H9 (cell line): ENCODE measurements at regions not wholly inside any gene's neighbourhood (a gene's known extent, or its start where the extent isn't known, plus 50 kb on each side); places are given as distances from the start of the nearest gene placed in this dataset.

Experiments used
- DNase-seq: peaks from one replicate; pipeline ENCODE4 v3.0.0-alpha.2; 2017
- H2AFZ ChIP-seq: one replicate; pipeline ENCODE4 v1.6.1; 2013; ENCODE audit warnings: mild to moderate bottlenecking, low read length, control low read depth, moderate library complexity
- H2AK5ac ChIP-seq: 2 replicates; pipeline ENCODE4 v1.6.1; 2013; ENCODE audit warnings: low read length, control low read depth, mixed read lengths; ENCODE audit not compliant: insufficient read length
- H2BK120ac ChIP-seq: one replicate; pipeline ENCODE4 v1.6.1; 2013; ENCODE audit warnings: low read depth, mild to moderate bottlenecking, low read length, control low read depth, inconsistent platforms; ENCODE audit not compliant: poor library complexity, severe bottlenecking
- H2BK12ac ChIP-seq: 2 replicates; pipeline ENCODE4 v1.6.1; 2013; ENCODE audit warnings: low read length, control low read depth, mixed read lengths, low read depth; ENCODE audit not compliant: insufficient read length
- H2BK15ac ChIP-seq: 2 replicates; pipeline ENCODE4 v1.6.1; 2013; ENCODE audit warnings: low read depth, low read length, control low read depth
- H2BK20ac ChIP-seq: one replicate; pipeline ENCODE4 v1.6.1; 2013; ENCODE audit warnings: low read depth, mild to moderate bottlenecking, low read length, control low read depth, inconsistent platforms; ENCODE audit not compliant: poor library complexity, severe bottlenecking
- H2BK5ac ChIP-seq: 2 replicates; pipeline ENCODE4 v1.6.1; 2013; ENCODE audit warnings: low read length, control low read depth, mixed read lengths; ENCODE audit not compliant: insufficient read length
- H3K14ac ChIP-seq: 2 replicates; pipeline ENCODE4 v1.6.1; 2013; ENCODE audit warnings: low read length, control low read depth; ENCODE audit not compliant: insufficient read depth
- H3K18ac ChIP-seq: 2 replicates; pipeline ENCODE4 v1.6.1; 2013; ENCODE audit warnings: low read depth, mild to moderate bottlenecking, mixed read lengths, low read length, control low read depth; ENCODE audit not compliant: insufficient read length
- H3K23ac ChIP-seq: 2 replicates; pipeline ENCODE4 v1.6.1; 2013; ENCODE audit warnings: low read length, control low read depth, mixed read lengths, low read depth; ENCODE audit not compliant: insufficient read length
- H3K23me2 ChIP-seq: 2 replicates; pipeline ENCODE4 v1.6.1; 2013; ENCODE audit warnings: low read depth, mild to moderate bottlenecking, mixed read lengths, low read length, control low read depth; ENCODE audit not compliant: insufficient read length, poor library complexity, severe bottlenecking
- H3K27ac ChIP-seq: 2 replicates; pipeline ENCODE4 v1.5.1; 2013; ENCODE audit warnings: low read length, control low read depth, mixed read lengths, low read depth; ENCODE audit not compliant: insufficient read length
- H3K27me3 ChIP-seq: 2 replicates; pipeline ENCODE4 v1.6.1; 2013; ENCODE audit warnings: low read length, control low read depth, inconsistent platforms; ENCODE audit not compliant: insufficient read depth
- H3K4ac ChIP-seq: 2 replicates; pipeline ENCODE4 v1.6.1; 2013; ENCODE audit warnings: low read depth, mild to moderate bottlenecking, control low read depth, inconsistent platforms, low read length, moderate library complexity
- H3K4me1 ChIP-seq: 2 replicates; pipeline ENCODE4 v1.6.1; 2013; ENCODE audit warnings: low read length, control low read depth, inconsistent platforms; ENCODE audit not compliant: insufficient read depth
- H3K4me2 ChIP-seq: 2 replicates; pipeline ENCODE4 v1.6.1; 2013; ENCODE audit warnings: low read length, control low read depth, mixed read lengths; ENCODE audit not compliant: insufficient read length, insufficient read depth
- H3K56ac ChIP-seq: 2 replicates; pipeline ENCODE4 v1.6.1; 2013; ENCODE audit warnings: low read depth, mild to moderate bottlenecking, mixed read lengths, low read length, control low read depth; ENCODE audit not compliant: insufficient read length
- H3K79me1 ChIP-seq: 2 replicates; pipeline ENCODE4 v1.6.1; 2013; ENCODE audit warnings: low read depth, mild to moderate bottlenecking, moderate library complexity, low read length, control low read depth, inconsistent platforms; ENCODE audit not compliant: insufficient read depth, poor library complexity, severe bottlenecking
- H3K79me2 ChIP-seq: 2 replicates; pipeline ENCODE4 v1.6.1; 2013; ENCODE audit warnings: low read length, control low read depth, inconsistent platforms; ENCODE audit not compliant: insufficient read depth
- H3K9ac ChIP-seq: 2 replicates; pipeline ENCODE4 v1.6.1; 2013; ENCODE audit warnings: low read length, control low read depth, mixed read lengths; ENCODE audit not compliant: insufficient read length; ENCODE audit errors: extremely low read depth
- H3K9me3 ChIP-seq: one replicate; pipeline ENCODE4 v1.6.1; 2013; ENCODE audit warnings: low read depth, low read length, inconsistent platforms; ENCODE audit not compliant: control insufficient read depth
- H3T11ph ChIP-seq: one replicate; pipeline ENCODE4 v1.6.1; 2013; ENCODE audit warnings: mild to moderate bottlenecking, low read length, control low read depth, inconsistent platforms
- H4K20me1 ChIP-seq: one replicate; pipeline ENCODE4 v1.6.1; 2013; ENCODE audit not compliant: control insufficient read depth, insufficient read length, insufficient read depth
- H4K5ac ChIP-seq: 2 replicates; pipeline ENCODE4 v1.6.1; 2013; ENCODE audit warnings: low read depth, mild to moderate bottlenecking, mixed read lengths, low read length, control low read depth; ENCODE audit not compliant: insufficient read length
- H4K8ac ChIP-seq: replicated peaks from 2 replicates; pipeline ENCODE4 v1.6.1; 2013; ENCODE audit warnings: low read length, control low read depth, mixed read lengths, low read depth; ENCODE audit not compliant: insufficient read length
- H4K91ac ChIP-seq: 2 replicates; pipeline ENCODE4 v1.6.1; 2013; ENCODE audit warnings: low read depth, mild to moderate bottlenecking, moderate library complexity, mixed read lengths, low read length, control low read depth; ENCODE audit not compliant: insufficient read length
- H3K27ac Mint-ChIP-seq, 3 experiments: 2 replicates in 2 of 3; 3 replicates in 1 of 3; pipeline ENCODE4 v1.8.0; 2020 to 2021; ENCODE audit warnings: mixed read lengths in 3 of 3, mild to moderate bottlenecking in 1 of 3, moderate library complexity in 1 of 3
- H3K27me3 Mint-ChIP-seq: 2 replicates; pipeline ENCODE4 v1.8.0; 2021; ENCODE audit warnings: low read depth, mild to moderate bottlenecking, moderate library complexity, mixed read lengths
- H3K36me3 Mint-ChIP-seq, 3 experiments: 2 replicates in 2 of 3; 3 replicates in 1 of 3; pipeline ENCODE4 v1.8.0; 2020 to 2021; ENCODE audit warnings: low read depth in 3 of 3, mixed read lengths in 3 of 3; ENCODE audit not compliant: insufficient read depth in 1 of 3
- H3K4me1 Mint-ChIP-seq, 2 experiments: 2 replicates each; pipeline ENCODE4 v1.8.0; 2020; ENCODE audit warnings: mixed read lengths in 2 of 2
- H3K4me3 Mint-ChIP-seq, 2 experiments: 2 replicates in 1 of 2; 3 replicates in 1 of 2; pipeline ENCODE4 v1.8.0; 2020 to 2021; ENCODE audit warnings: mild to moderate bottlenecking in 2 of 2, mixed read lengths in 2 of 2, moderate library complexity in 1 of 2
- H3K9me3 Mint-ChIP-seq, 2 experiments: 2 replicates in 1 of 2; 3 replicates in 1 of 2; pipeline ENCODE4 v1.8.0; 2020; ENCODE audit warnings: mild to moderate bottlenecking in 2 of 2, mixed read lengths in 2 of 2, moderate library complexity in 1 of 2
- WGBS: extraction: QIAGEN DNeasy Blood & Tissue Kit; methylation state at CpG from one replicate; pipeline ENCODE4 v1.1.7; 2013; ENCODE audit warnings: missing lambda C conversion rate, low lambda C conversion rate, mixed read lengths; ENCODE audit not compliant: insufficient read length; ENCODE audit errors: extremely low coverage; 5-methylcytosine and 5-hydroxymethylcytosine counted together
- TF ChIP-seq, protein P1 (sequence below): fragments of 200-600 bp; sonication (generic); conservative IDR thresholded peaks from 3 replicates; pipeline ENCODE4 v1.8.0; 2021; ENCODE audit warnings: antibody characterized with exemption, mild to moderate bottlenecking

DNA sequence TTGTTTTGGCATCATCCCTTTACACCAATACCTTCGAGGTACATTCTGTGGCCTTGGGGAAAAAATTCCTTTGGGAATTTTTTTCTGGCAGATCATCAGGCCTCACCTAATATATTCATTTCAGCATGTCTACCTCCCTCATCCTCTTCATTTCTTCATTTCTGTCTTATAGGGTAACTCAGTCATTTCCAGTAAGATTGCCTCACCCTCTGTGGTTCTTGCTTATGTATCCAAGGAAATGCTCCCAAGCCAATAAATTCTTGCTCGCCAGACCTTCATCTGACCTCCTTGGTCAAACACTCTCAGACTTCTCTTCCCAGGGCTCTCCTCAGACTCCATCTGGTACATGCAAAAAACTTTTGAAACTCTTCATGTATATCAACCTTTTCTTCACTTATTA is 265.6 kb downstream of the TMX3 start:
- no peaks in the 10 kb centered on the region for H3K4me1 Mint-ChIP-seq
- no peak overlapping the region for H3T11ph ChIP-seq
- H2BK20ac ChIP-seq, result no peak overlapping the region
- H2BK15ac ChIP-seq, result no peak overlapping the region
- no peak overlapping the region for H3K4me2 ChIP-seq
- no peak overlapping the region for H3K27ac ChIP-seq
- H3K23me2 ChIP-seq, result no peaks in the 10 kb centered on the region
- no CpG with 5 or more reads among the region's 2 CpGs for WGBS
- no peak for DNase-seq
- H3K27me3 ChIP-seq, result no peaks in the 10 kb centered on the region
- no peak overlapping the region for H4K5ac ChIP-seq
- no peak overlapping the region for H2AK5ac ChIP-seq
- H2AFZ ChIP-seq, result no peak overlapping the region
- H3K4me3 Mint-ChIP-seq, result no peak overlapping the region
- TF ChIP-seq, protein P1, sequence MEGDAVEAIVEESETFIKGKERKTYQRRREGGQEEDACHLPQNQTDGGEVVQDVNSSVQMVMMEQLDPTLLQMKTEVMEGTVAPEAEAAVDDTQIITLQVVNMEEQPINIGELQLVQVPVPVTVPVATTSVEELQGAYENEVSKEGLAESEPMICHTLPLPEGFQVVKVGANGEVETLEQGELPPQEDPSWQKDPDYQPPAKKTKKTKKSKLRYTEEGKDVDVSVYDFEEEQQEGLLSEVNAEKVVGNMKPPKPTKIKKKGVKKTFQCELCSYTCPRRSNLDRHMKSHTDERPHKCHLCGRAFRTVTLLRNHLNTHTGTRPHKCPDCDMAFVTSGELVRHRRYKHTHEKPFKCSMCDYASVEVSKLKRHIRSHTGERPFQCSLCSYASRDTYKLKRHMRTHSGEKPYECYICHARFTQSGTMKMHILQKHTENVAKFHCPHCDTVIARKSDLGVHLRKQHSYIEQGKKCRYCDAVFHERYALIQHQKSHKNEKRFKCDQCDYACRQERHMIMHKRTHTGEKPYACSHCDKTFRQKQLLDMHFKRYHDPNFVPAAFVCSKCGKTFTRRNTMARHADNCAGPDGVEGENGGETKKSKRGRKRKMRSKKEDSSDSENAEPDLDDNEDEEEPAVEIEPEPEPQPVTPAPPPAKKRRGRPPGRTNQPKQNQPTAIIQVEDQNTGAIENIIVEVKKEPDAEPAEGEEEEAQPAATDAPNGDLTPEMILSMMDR, result no peak
- no peak overlapping the region for H4K91ac ChIP-seq
- H3K9ac ChIP-seq, result no peak overlapping the region
- no peaks in the 10 kb centered on the region for H3K9me3 ChIP-seq
- no peaks in the 10 kb centered on the region for H3K79me1 ChIP-seq
- no peak overlapping the region for H3K4ac ChIP-seq
- H3K79me2 ChIP-seq, result no peaks in the 10 kb centered on the region
- H3K4me1 ChIP-seq, result no peaks in the 10 kb centered on the region
- no peak overlapping the region for H3K14ac ChIP-seq
- no peak overlapping the region for H2BK12ac ChIP-seq
- no peaks in the 10 kb centered on the region for H3K27me3 Mint-ChIP-seq
- no peaks in the 10 kb centered on the region for H3K36me3 Mint-ChIP-seq
- H3K56ac ChIP-seq, result no peak overlapping the region
- H3K18ac ChIP-seq, result no peak overlapping the region
- no peak overlapping the region for H2BK120ac ChIP-seq
- H4K20me1 ChIP-seq, result no peaks in the 10 kb centered on the region
- H2BK5ac ChIP-seq, result no peak overlapping the region
- no peak overlapping the region for H4K8ac ChIP-seq
- H3K23ac ChIP-seq, result no peak overlapping the region
- H3K9me3 Mint-ChIP-seq, result peaks cover 0 to 3% of the 10 kb centered on the region in 2 experiments; a peak in 3 of 5 replicates
- no peak overlapping the region; a peak in 1 of 7 replicates for H3K27ac Mint-ChIP-seq
